Thymus (tissue), 11 donors: ENCODE measurements at regions not wholly inside any gene's neighbourhood (a gene's known extent, or its start where the extent isn't known, plus 50 kb on each side); places are given as distances from the start of the nearest gene placed in this dataset.

Experiments used
- DNase-seq, 9 donors: peaks; one replicate each; pipeline ENCODE4 v3.0.0-alpha.2; 2013; ENCODE audit warnings: low spot score in 9 of 9, low read depth in 6 of 9, missing footprints in 1 of 9
- H3K27ac ChIP-seq, 2 donors: one replicate each; pipeline ENCODE4 v1.5.1; 2013; ENCODE audit warnings: control low read depth in 1 of 2, low read depth in 1 of 2, low read length in 1 of 2, mild to moderate bottlenecking in 1 of 2, moderate library complexity in 1 of 2
- H3K27me3 ChIP-seq, 2 donors: one replicate each; pipeline ENCODE4 v1.5.1; 2013; ENCODE audit warnings: low read length in 1 of 2; ENCODE audit not compliant: control insufficient read depth in 2 of 2, insufficient read depth in 1 of 2
- H3K36me3 ChIP-seq, 2 donors: one replicate each; pipeline ENCODE4 v1.5.1; 2013; ENCODE audit warnings: low read length in 1 of 2, mild to moderate bottlenecking in 1 of 2, moderate library complexity in 1 of 2; ENCODE audit not compliant: control insufficient read depth in 2 of 2, insufficient read depth in 2 of 2
- H3K4me1 ChIP-seq, 2 donors: one replicate each; pipeline ENCODE4 v1.5.1; 2013; ENCODE audit warnings: low read length in 2 of 2; ENCODE audit not compliant: control insufficient read depth in 2 of 2, insufficient read depth in 2 of 2
- H3K4me3 ChIP-seq, 2 donors: one replicate each; pipeline ENCODE4 v1.5.1; 2013; ENCODE audit warnings: low read length in 2 of 2, control low read depth in 1 of 2, mild to moderate bottlenecking in 1 of 2
- H3K9me3 ChIP-seq, 2 donors: one replicate each; pipeline ENCODE4 v1.5.1; 2013; ENCODE audit warnings: low read length in 1 of 2, mild to moderate bottlenecking in 1 of 2; ENCODE audit not compliant: control insufficient read depth in 2 of 2, insufficient read depth in 1 of 2
- WGBS: extraction: QIAGEN DNeasy Blood & Tissue Kit; methylation state at CpG from one replicate; pipeline ENCODE4 v1.1.7; 2013; 5-methylcytosine and 5-hydroxymethylcytosine counted together
- donor health status: healthy.

- 90% methylated on average over 2 of the region's 2 CpGs for WGBS
- no peaks in the 10 kb centered on the region for H3K36me3 ChIP-seq
- no peak for DNase-seq
- no peaks in the 10 kb centered on the region for H3K9me3 ChIP-seq
- H3K4me3 ChIP-seq: no peak overlapping the region
- no peaks in the 10 kb centered on the region for H3K27me3 ChIP-seq
- peaks cover 0 to 12% of the 10 kb centered on the region in 2 donors for H3K4me1 ChIP-seq
- H3K27ac ChIP-seq: no peak overlapping the region
Measured at GRCh38 chr1:229075217-229075616, 195.7 kb upstream of the RAB4A start.

GRCh38 chr1:229075716-229076115 is 195.2 kb upstream of the RAB4A start:
- no peak overlapping the region for H3K4me3 ChIP-seq
- peaks cover 0 to 9% of the 10 kb centered on the region in 2 donors for H3K4me1 ChIP-seq
- no peak for DNase-seq
- H3K36me3 ChIP-seq: no peaks in the 10 kb centered on the region
- no peaks in the 10 kb centered on the region for H3K27me3 ChIP-seq
- 98% methylated on average over 4 of the region's 4 CpGs for WGBS
- H3K9me3 ChIP-seq: no peaks in the 10 kb centered on the region
- H3K27ac ChIP-seq: no peak overlapping the region

GRCh38 chr1:229076195-229076594 is 194.7 kb upstream of the RAB4A start:
- 73% methylated on average over 4 of the region's 4 CpGs for WGBS
- DNase-seq: no peak
- peaks cover 0 to 9% of the 10 kb centered on the region in 2 donors for H3K4me1 ChIP-seq
- no peaks in the 10 kb centered on the region for H3K36me3 ChIP-seq
- H3K27me3 ChIP-seq: no peaks in the 10 kb centered on the region
- H3K27ac ChIP-seq: no peak overlapping the region
- H3K4me3 ChIP-seq: no peak overlapping the region
- no peaks in the 10 kb centered on the region for H3K9me3 ChIP-seq

GRCh38 chr1:229079016-229079595 is 191.8 kb upstream of the RAB4A start:
- no peaks in the 10 kb centered on the region for H3K36me3 ChIP-seq
- DNase-seq: no peak
- H3K27ac ChIP-seq: no peak overlapping the region
- WGBS: 97% methylated on average over 2 of the region's 2 CpGs
- no peak overlapping the region for H3K4me3 ChIP-seq
- H3K9me3 ChIP-seq: peaks cover 0 to 14% of the 10 kb centered on the region in 2 donors
- H3K27me3 ChIP-seq: no peaks in the 10 kb centered on the region
- H3K4me1 ChIP-seq: peaks cover 0 to 2% of the 10 kb centered on the region in 2 donors

GRCh38 chr1:229080361-229080760 is 190.6 kb upstream of the RAB4A start:
- Histone ChIP-seq H3K4me1 (peaks cover 0 to 2% of the 10 kb centered on the region in 2 donors), H3K4me3 (no peak overlapping the region), H3K36me3 (no peaks in the 10 kb centered on the region), H3K27me3 (no peaks in the 10 kb centered on the region), H3K9me3 (peaks cover 0 to 14% of the 10 kb centered on the region in 2 donors), H3K27ac (no peak overlapping the region)
- DNase-seq: no peak
- 96% methylated on average over 2 of the region's 2 CpGs for WGBS

- no peak overlapping the region for H3K27ac ChIP-seq
- no peaks in the 10 kb centered on the region for H3K4me1 ChIP-seq
- no peak overlapping the region for H3K4me3 ChIP-seq
- peaks cover 0 to 14% of the 10 kb centered on the region in 2 donors for H3K9me3 ChIP-seq
- no peaks in the 10 kb centered on the region for H3K36me3 ChIP-seq
- H3K27me3 ChIP-seq: no peaks in the 10 kb centered on the region
- no peak for DNase-seq
- 90% methylated on average over 1 of the region's 1 CpG for WGBS
Measured at GRCh38 chr1:229085291-229085690, 185.6 kb upstream of the RAB4A start.

GRCh38 chr1:229086091-229086490 is 184.8 kb upstream of the RAB4A start:
- DNase-seq: no peak
- H3K27me3 ChIP-seq: no peaks in the 10 kb centered on the region
- no peak overlapping the region for H3K27ac ChIP-seq
- no peaks in the 10 kb centered on the region for H3K4me1 ChIP-seq
- H3K36me3 ChIP-seq: no peaks in the 10 kb centered on the region
- peaks cover 0 to 14% of the 10 kb centered on the region in 2 donors for H3K9me3 ChIP-seq
- no peak overlapping the region for H3K4me3 ChIP-seq

- peaks cover 0 to 14% of the 10 kb centered on the region in 2 donors for H3K9me3 ChIP-seq
- DNase-seq: no peak
- H3K36me3 ChIP-seq: no peaks in the 10 kb centered on the region
- peaks cover 0 to 4% of the 10 kb centered on the region in 2 donors for H3K4me1 ChIP-seq
- H3K27me3 ChIP-seq: no peaks in the 10 kb centered on the region
- no peak overlapping the region for H3K4me3 ChIP-seq
- H3K27ac ChIP-seq: no peak overlapping the region
- WGBS: 73% methylated on average over 1 of the region's 1 CpG
Measured at GRCh38 chr1:229086686-229087085, 184.2 kb upstream of the RAB4A start.

GRCh38 chr1:229087339-229087738 is 183.6 kb upstream of the RAB4A start:
- H3K4me1 ChIP-seq: peaks cover 0 to 10% of the 10 kb centered on the region in 2 donors
- WGBS: 97% methylated on average over 5 of the region's 5 CpGs
- no peak overlapping the region for H3K4me3 ChIP-seq
- H3K27ac ChIP-seq: no peak overlapping the region
- H3K36me3 ChIP-seq: no peaks in the 10 kb centered on the region
- peaks cover 0 to 8% of the 10 kb centered on the region in 2 donors for H3K9me3 ChIP-seq
- DNase-seq: no peak
- H3K27me3 ChIP-seq: no peaks in the 10 kb centered on the region
